Urinary bladder (tissue), 3 donors: ENCODE measurements at regions not wholly inside any gene's neighbourhood (a gene's known extent, or its start where the extent isn't known, plus 50 kb on each side); places are given as distances from the start of the nearest gene placed in this dataset.
"Not testable (repeated sequence)": the region's sequence is repeated elsewhere in the genome, so short reads cannot be mapped to it uniquely, and the experiment has no call there.

Source experiments
- DNase-seq: peaks from one replicate; pipeline ENCODE4 v3.0.0-alpha.2; 2015; ENCODE audit errors: extremely low spot score
- H3K27ac ChIP-seq: one replicate; pipeline ENCODE4 v1.5.1; 2013; ENCODE audit warnings: low read depth, mild to moderate bottlenecking, moderate library complexity
- H3K36me3 ChIP-seq: one replicate; pipeline ENCODE4 v1.6.1; 2013; ENCODE audit warnings: mild to moderate bottlenecking, moderate library complexity; ENCODE audit not compliant: insufficient read depth
- H3K4me1 ChIP-seq: one replicate; pipeline ENCODE4 v1.6.1; 2013; ENCODE audit warnings: mild to moderate bottlenecking, moderate library complexity; ENCODE audit not compliant: insufficient read depth
- H3K4me3 ChIP-seq: one replicate; pipeline ENCODE4 v1.5.1; 2013; ENCODE audit warnings: low read depth, low read length
- WGBS: extraction: QIAGEN DNeasy Blood & Tissue Kit; methylation state at CpG from one replicate; pipeline ENCODE4 v1.1.7; 2013; 5-methylcytosine and 5-hydroxymethylcytosine counted together
- donor health status: healthy with polysubstance abuse.
- donor health status: healthy.

- WGBS, result 97% methylated on average over 3 of the region's 3 CpGs
- not testable (repeated sequence) for H3K4me1 ChIP-seq, H3K36me3 ChIP-seq, H3K27ac ChIP-seq, DNase-seq, H3K4me3 ChIP-seq
These were observed 61.4 kb upstream of the HGFAC start for GRCh38 chr4:3380336-3380735.

- DNase-seq, result not testable (repeated sequence)
These were observed 60.6 kb upstream of the HGFAC start for GRCh38 chr4:3381208-3381607.

GRCh38 chr4:3382251-3382650 is 59.5 kb upstream of the HGFAC start:
- no peak for DNase-seq
- Histone ChIP-seq H3K27ac (no peak overlapping the region), H3K36me3 (no peaks in the 10 kb centered on the region), H3K4me3 (no peak overlapping the region), H3K4me1 (no peaks in the 10 kb centered on the region)
- 90% methylated on average over 6 of the region's 6 CpGs for WGBS

More at GRCh38 chr4:3381208-3381607, 60.6 kb upstream of the HGFAC start:
- not testable (repeated sequence) for H3K36me3 ChIP-seq, H3K4me3 ChIP-seq, H3K4me1 ChIP-seq, H3K27ac ChIP-seq
- WGBS, result 73% methylated on average over 5 of the region's 5 CpGs

GRCh38 chr4:3384391-3384770 is 57.4 kb upstream of the HGFAC start:
- H3K4me3 ChIP-seq, result no peak overlapping the region
- DNase-seq, result no peak
- WGBS, result 71% methylated on average over 7 of the region's 7 CpGs

GRCh38 chr4:3384771-3385710 is 56.7 kb upstream of the HGFAC start:
- 52% methylated on average over 35 of the region's 35 CpGs for WGBS
- no peaks in the 10 kb centered on the region for H3K36me3 ChIP-seq
- no peaks in the 10 kb centered on the region for H3K4me1 ChIP-seq
- H3K27ac ChIP-seq, result peak overlapping the region; percentile 95
- H3K4me3 ChIP-seq, result no peak overlapping the region
- DNase-seq, result no peak

More at GRCh38 chr4:3384391-3384770, 57.4 kb upstream of the HGFAC start:
- Histone ChIP-seq H3K36me3 (no peaks in the 10 kb centered on the region), H3K4me1 (no peaks in the 10 kb centered on the region), H3K27ac (peak overlapping the region; percentile 95)

- H3K36me3 ChIP-seq, result no peaks in the 10 kb centered on the region
- H3K27ac ChIP-seq, result peak overlapping the region; percentile 95
- 88% methylated on average over 21 of the region's 21 CpGs for WGBS
- H3K4me3 ChIP-seq, result no peak overlapping the region
- no peaks in the 10 kb centered on the region for H3K4me1 ChIP-seq
- no peak for DNase-seq
These were observed 55.9 kb upstream of the HGFAC start for GRCh38 chr4:3385711-3386420.

GRCh38 chr4:3386526-3386925 is 55.2 kb upstream of the HGFAC start:
- H3K4me3 ChIP-seq, result no peak overlapping the region
- no peaks in the 10 kb centered on the region for H3K4me1 ChIP-seq
- WGBS, result 79% methylated on average over 9 of the region's 9 CpGs
- peak overlapping the region; percentile 33 for H3K27ac ChIP-seq
- no peak for DNase-seq
- no peaks in the 10 kb centered on the region for H3K36me3 ChIP-seq

GRCh38 chr4:3387154-3387942 is 54.4 kb upstream of the HGFAC start:
- H3K4me1 ChIP-seq, result no peaks in the 10 kb centered on the region
- WGBS, result 62% methylated on average over 15 of the region's 15 CpGs
- peak overlapping the region; percentile 1 for H3K4me3 ChIP-seq

GRCh38 chr4:3387943-3388361 is 53.8 kb upstream of the HGFAC start:
- Histone ChIP-seq H3K27ac (no peak overlapping the region), H3K4me1 (no peaks in the 10 kb centered on the region), H3K36me3 (no peaks in the 10 kb centered on the region), H3K4me3 (no peak overlapping the region)
- 8% methylated on average over 12 of the region's 12 CpGs for WGBS
- no peak for DNase-seq

More at GRCh38 chr4:3387154-3387942, 54.4 kb upstream of the HGFAC start:
- Histone ChIP-seq H3K27ac (peak overlapping the region; percentile 85), H3K36me3 (no peaks in the 10 kb centered on the region)
- DNase-seq, result no peak

GRCh38 chr4:3388471-3389232 is 53.1 kb upstream of the HGFAC start:
- Histone ChIP-seq H3K27ac (peak overlapping the region; percentile 58), H3K4me3 (peak overlapping the region; percentile 10), H3K4me1 (no peaks in the 10 kb centered on the region), H3K36me3 (no peaks in the 10 kb centered on the region)
- no peak for DNase-seq
- WGBS, result 10% methylated on average over 16 of the region's 16 CpGs

GRCh38 chr4:3389233-3390215 is 52.2 kb upstream of the HGFAC start:
- no peak overlapping the region for H3K4me3 ChIP-seq
- H3K36me3 ChIP-seq, result no peaks in the 10 kb centered on the region
- 72% methylated on average over 32 of the region's 32 CpGs for WGBS
- no peak for DNase-seq
- peak overlapping the region; percentile 54 for H3K27ac ChIP-seq
- no peaks in the 10 kb centered on the region for H3K4me1 ChIP-seq

GRCh38 chr4:3390288-3390811 is 51.4 kb upstream of the HGFAC start:
- DNase-seq, result no peak
- H3K27ac ChIP-seq, result no peak overlapping the region
- H3K36me3 ChIP-seq, result no peaks in the 10 kb centered on the region
- no peaks in the 10 kb centered on the region for H3K4me1 ChIP-seq
- H3K4me3 ChIP-seq, result no peak overlapping the region
- 86% methylated on average over 24 of the region's 24 CpGs for WGBS
